Neural crest cell (in vitro differentiated cells): ENCODE measurements at regions not wholly inside any gene's neighbourhood (a gene's known extent, or its start where the extent isn't known, plus 50 kb on each side); places are given as distances from the start of the nearest gene placed in this dataset.

Experiments
- DNase-seq: peaks from one replicate; pipeline ENCODE4 v3.0.0; 2021; ENCODE audit warnings: low read depth, mixed read lengths, low spot score
- H3K27ac Mint-ChIP-seq: one replicate; pipeline ENCODE4 v1.8.0; 2021; ENCODE audit warnings: mild to moderate bottlenecking, mixed read lengths; ENCODE audit not compliant: unreplicated experiment
- H3K27me3 Mint-ChIP-seq: 2 replicates; pipeline ENCODE4 v1.8.0; 2021; ENCODE audit warnings: low read depth, mild to moderate bottlenecking, mixed read lengths
- H3K36me3 Mint-ChIP-seq: 2 replicates; pipeline ENCODE4 v1.8.0; 2021; ENCODE audit warnings: low read depth, mild to moderate bottlenecking, mixed read lengths
- H3K4me1 Mint-ChIP-seq: 2 replicates; pipeline ENCODE4 v1.8.0; 2021; ENCODE audit warnings: mixed read lengths
- H3K4me3 Mint-ChIP-seq: one replicate; pipeline ENCODE4 v1.8.0; 2021; ENCODE audit warnings: mild to moderate bottlenecking, mixed read lengths
- H3K9me3 Mint-ChIP-seq: 2 replicates; pipeline ENCODE4 v1.8.0; 2021; ENCODE audit warnings: mixed read lengths
- TF ChIP-seq, protein P1 (sequence below): fragments of 200-600 bp; sonication (generic); conservative IDR thresholded peaks from 2 replicates; pipeline ENCODE4 v1.5.0; 2021; ENCODE audit warnings: antibody characterized with exemption, mild to moderate bottlenecking

DNA sequence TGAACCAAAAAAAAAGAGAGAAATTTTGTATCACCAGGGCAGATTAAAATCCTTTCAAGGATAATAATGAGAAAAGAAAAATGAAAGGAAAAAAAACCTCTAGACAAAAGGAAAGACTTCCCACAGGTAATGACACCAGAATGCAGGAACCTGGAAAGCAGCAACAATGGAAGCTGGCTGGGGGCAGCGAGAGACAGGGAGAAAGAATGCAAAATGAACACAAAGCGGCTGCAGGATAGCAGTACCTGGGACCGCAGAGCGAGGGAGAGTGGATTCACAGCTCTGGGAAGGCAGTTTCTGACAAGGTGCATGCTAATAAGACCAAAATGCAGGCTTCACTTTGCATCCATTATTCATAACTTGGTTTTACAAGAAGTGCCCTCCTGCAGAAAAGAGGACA is 349.0 kb downstream of the SIPA1L2 start:
- Mint-ChIP-seq H3K27ac (no peak overlapping the region), H3K4me3 (no peak overlapping the region), H3K27me3 (peaks cover 5% of the 10 kb centered on the region), H3K36me3 (no peaks in the 10 kb centered on the region), H3K9me3 (peaks cover 3% of the 10 kb centered on the region), H3K4me1 (peaks cover 14% of the 10 kb centered on the region)
- TF ChIP-seq, protein P1, sequence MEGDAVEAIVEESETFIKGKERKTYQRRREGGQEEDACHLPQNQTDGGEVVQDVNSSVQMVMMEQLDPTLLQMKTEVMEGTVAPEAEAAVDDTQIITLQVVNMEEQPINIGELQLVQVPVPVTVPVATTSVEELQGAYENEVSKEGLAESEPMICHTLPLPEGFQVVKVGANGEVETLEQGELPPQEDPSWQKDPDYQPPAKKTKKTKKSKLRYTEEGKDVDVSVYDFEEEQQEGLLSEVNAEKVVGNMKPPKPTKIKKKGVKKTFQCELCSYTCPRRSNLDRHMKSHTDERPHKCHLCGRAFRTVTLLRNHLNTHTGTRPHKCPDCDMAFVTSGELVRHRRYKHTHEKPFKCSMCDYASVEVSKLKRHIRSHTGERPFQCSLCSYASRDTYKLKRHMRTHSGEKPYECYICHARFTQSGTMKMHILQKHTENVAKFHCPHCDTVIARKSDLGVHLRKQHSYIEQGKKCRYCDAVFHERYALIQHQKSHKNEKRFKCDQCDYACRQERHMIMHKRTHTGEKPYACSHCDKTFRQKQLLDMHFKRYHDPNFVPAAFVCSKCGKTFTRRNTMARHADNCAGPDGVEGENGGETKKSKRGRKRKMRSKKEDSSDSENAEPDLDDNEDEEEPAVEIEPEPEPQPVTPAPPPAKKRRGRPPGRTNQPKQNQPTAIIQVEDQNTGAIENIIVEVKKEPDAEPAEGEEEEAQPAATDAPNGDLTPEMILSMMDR: no peak
- no peak for DNase-seq

DNA sequence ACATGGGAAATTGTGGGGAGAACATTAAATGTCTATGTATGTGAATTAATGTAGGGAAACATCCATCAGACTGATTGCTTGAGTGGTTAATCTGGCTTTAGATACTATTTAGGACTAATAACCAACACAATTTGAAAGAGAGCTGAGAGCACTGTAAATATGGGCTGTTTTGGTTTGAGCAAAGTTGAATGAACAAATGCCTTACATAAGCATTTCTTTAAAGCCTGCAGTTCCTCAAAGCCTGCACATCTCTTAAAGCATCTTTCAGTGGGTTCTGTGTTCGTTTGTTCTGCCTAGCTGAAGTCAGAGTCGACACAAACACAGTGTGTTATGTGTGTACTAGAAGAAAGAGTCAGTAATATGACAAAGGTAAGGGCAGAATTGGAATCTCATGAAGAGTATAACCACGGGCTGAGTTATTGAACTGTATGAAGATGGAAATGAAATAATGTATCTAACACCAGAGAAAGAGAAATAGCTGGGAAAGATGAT is 350.0 kb downstream of the SIPA1L2 start:
- Mint-ChIP-seq H3K4me1 (peaks cover 14% of the 10 kb centered on the region), H3K27me3 (peaks cover 5% of the 10 kb centered on the region), H3K9me3 (peaks cover 3% of the 10 kb centered on the region), H3K4me3 (no peak overlapping the region), H3K27ac (no peak overlapping the region), H3K36me3 (no peaks in the 10 kb centered on the region)
- TF ChIP-seq, protein P1: no peak
- DNase-seq: no peak

DNA sequence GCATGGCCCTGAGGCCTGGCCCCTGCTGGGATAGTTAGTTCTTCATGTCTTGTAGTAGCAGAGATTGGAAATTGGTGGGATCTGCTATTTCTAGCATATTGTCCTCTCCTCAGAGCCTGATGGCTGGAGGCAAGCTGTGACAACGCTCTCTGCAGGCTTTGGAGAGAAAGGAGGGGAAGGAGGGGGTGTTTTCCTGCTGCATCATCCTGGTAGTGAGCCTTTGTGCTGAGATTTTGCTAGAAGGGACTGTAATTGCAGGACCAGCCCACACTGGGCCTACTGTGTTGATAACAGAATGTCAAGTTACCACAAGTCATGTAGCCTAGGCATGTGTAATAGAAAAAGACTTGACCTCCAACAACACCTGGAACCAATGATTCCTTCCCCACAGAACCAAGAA is 351.0 kb downstream of the SIPA1L2 start:
- peaks cover 5% of the 10 kb centered on the region for H3K27me3 Mint-ChIP-seq
- peaks cover 14% of the 10 kb centered on the region for H3K4me1 Mint-ChIP-seq
- H3K4me3 Mint-ChIP-seq: no peak overlapping the region
- no peak for DNase-seq
- TF ChIP-seq, protein P1: no peak
- no peak overlapping the region for H3K27ac Mint-ChIP-seq
- H3K36me3 Mint-ChIP-seq: no peaks in the 10 kb centered on the region
- H3K9me3 Mint-ChIP-seq: peaks cover 3% of the 10 kb centered on the region

DNA sequence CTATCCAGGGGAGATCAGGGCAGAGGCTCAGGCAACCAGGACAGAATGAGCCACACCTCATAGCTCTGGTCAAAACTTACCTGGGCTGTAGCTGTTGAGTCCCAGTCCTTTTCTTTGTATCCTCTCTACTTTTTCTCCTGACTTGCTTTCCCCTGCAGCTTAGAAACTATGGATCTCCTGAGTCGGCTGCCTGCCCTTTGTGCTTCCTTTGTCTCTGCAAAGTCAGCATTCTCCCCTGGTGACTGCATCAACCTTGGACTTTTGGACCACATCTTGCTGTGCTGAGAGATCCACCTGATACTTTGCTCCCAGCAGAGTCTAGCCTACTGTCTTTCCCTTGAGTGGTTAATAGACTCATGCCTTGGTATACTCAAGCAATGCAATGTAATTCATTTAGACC is 353.3 kb downstream of the SIPA1L2 start:
- Mint-ChIP-seq H3K9me3 (peaks cover 3% of the 10 kb centered on the region), H3K4me1 (peaks cover 14% of the 10 kb centered on the region), H3K27ac (peak overlapping the region; percentile 10), H3K4me3 (no peak overlapping the region), H3K27me3 (peaks cover 5% of the 10 kb centered on the region), H3K36me3 (no peaks in the 10 kb centered on the region)
- TF ChIP-seq, protein P1: no peak
- no peak for DNase-seq

DNA sequence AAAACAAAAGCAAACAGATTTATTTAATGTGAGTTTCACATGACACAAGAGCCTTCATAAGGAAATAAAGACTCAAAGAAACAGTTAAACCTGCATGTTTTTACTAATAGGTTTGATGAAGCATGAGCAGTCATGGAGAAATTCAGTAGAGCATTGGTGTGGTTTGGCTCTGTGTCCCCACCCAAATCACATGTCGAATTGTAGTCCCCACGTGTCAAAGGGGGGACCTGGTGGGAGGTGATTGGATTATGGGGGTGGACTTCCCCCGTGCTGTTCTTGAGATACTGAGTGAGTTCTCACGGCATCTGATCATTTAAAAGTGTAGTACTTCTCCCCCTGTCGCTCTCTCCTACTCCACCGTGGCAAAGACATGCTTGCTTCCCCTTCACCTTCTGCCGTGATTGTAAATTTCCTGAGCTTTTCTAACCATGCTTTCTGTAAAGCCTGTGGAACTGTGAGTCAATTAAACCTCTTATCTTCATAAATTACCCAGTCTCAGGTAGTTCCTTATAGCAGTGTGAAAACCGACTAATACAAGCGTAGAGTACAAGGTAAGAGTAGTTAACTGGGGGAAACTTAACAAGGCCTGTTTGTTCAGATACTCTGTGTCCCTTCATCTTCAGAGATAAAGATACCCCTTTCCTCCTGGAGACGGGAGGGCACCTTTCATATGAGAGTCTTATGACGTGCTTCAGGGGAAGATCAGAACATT is 354.8 kb downstream of the SIPA1L2 start:
- H3K4me3 Mint-ChIP-seq: no peak overlapping the region
- H3K9me3 Mint-ChIP-seq: peaks cover 3% of the 10 kb centered on the region
- H3K4me1 Mint-ChIP-seq: peaks cover 4% of the 10 kb centered on the region
- no peaks in the 10 kb centered on the region for H3K27me3 Mint-ChIP-seq
- H3K27ac Mint-ChIP-seq: no peak overlapping the region
- TF ChIP-seq, protein P1: no peak
- H3K36me3 Mint-ChIP-seq: no peaks in the 10 kb centered on the region
- no peak for DNase-seq
